Smooth muscle cell of the brain vasculature (primary cell): ENCODE measurements at regions not wholly inside any gene's neighbourhood (a gene's known extent, or its start where the extent isn't known, plus 50 kb on each side); places are given as distances from the start of the nearest gene placed in this dataset.

ENCODE experiments used
- DNase-seq: peaks from one replicate; pipeline ENCODE4 v3.0.0-alpha.2; 2012; ENCODE audit warnings: low read depth, low spot score

GRCh38 chr5:41670854-41671479, 160.6 kb upstream of the PLCXD3 start:
- DNase-seq = no peak

- no peak for DNase-seq
Observed at GRCh38 chr5:41670216-41670615, 159.8 kb upstream of the PLCXD3 start.

- no peak for DNase-seq
Observed at GRCh38 chr5:41661254-41661653, 150.9 kb upstream of the PLCXD3 start.

GRCh38 chr5:41656597-41656996, 146.2 kb upstream of the PLCXD3 start:
- no peak for DNase-seq

- no peak for DNase-seq
Observed at GRCh38 chr5:41650131-41650530, 139.7 kb upstream of the PLCXD3 start.

- no peak for DNase-seq
Observed at GRCh38 chr5:41649659-41650058, 139.3 kb upstream of the PLCXD3 start.

- no peak for DNase-seq
Observed at GRCh38 chr5:41648996-41649395, 138.6 kb upstream of the PLCXD3 start.

- no peak for DNase-seq
Observed at GRCh38 chr5:41641621-41642020, 131.2 kb upstream of the PLCXD3 start.

- DNase-seq = no peak
Observed at GRCh38 chr5:41638685-41639084, 128.3 kb upstream of the PLCXD3 start.

GRCh38 chr5:41637869-41638268, 127.5 kb upstream of the PLCXD3 start:
- no peak for DNase-seq

GRCh38 chr5:41637424-41637823, 127.0 kb upstream of the PLCXD3 start:
- no peak for DNase-seq

- no peak for DNase-seq
Observed at GRCh38 chr5:41636605-41637004, 126.2 kb upstream of the PLCXD3 start.

GRCh38 chr5:41629897-41630296, 119.5 kb upstream of the PLCXD3 start:
- DNase-seq = no peak

GRCh38 chr5:41625571-41625970, 115.2 kb upstream of the PLCXD3 start:
- no peak for DNase-seq

- no peak for DNase-seq
Observed at GRCh38 chr5:41621420-41621819, 111.0 kb upstream of the PLCXD3 start.

- no peak for DNase-seq
Observed at GRCh38 chr5:41617843-41618515, 107.6 kb upstream of the PLCXD3 start.

- DNase-seq = no peak
Observed at GRCh38 chr5:41610386-41610785, 100.0 kb upstream of the PLCXD3 start.

GRCh38 chr5:41600731-41601130, 90.3 kb upstream of the PLCXD3 start:
- DNase-seq = no peak

GRCh38 chr5:41598011-41598410, 87.6 kb upstream of the PLCXD3 start:
- DNase-seq = peak; percentile 1

- no peak for DNase-seq
Observed at GRCh38 chr5:41587668-41588067, 77.3 kb upstream of the PLCXD3 start.

- DNase-seq = no peak
Observed at GRCh38 chr5:41575110-41575779, 64.8 kb upstream of the PLCXD3 start.

GRCh38 chr5:41574391-41574790, 64.0 kb upstream of the PLCXD3 start:
- no peak for DNase-seq
